Kidney epithelial cell (primary cell): ENCODE measurements at regions not wholly inside any gene's neighbourhood (a gene's known extent, or its start where the extent isn't known, plus 50 kb on each side); places are given as distances from the start of the nearest gene placed in this dataset.

Experiments
- DNase-seq: peaks from one replicate; pipeline ENCODE4 v3.0.0-alpha.2; 2010; ENCODE audit warnings: low read depth
- H3K27me3 ChIP-seq: 2 replicates; pipeline ENCODE4 v1.6.0; 2011; ENCODE audit warnings: low read length; ENCODE audit not compliant: control insufficient read depth, insufficient read depth
- H3K36me3 ChIP-seq: 2 replicates; pipeline ENCODE4 v1.5.1; 2011; ENCODE audit warnings: low read length; ENCODE audit not compliant: control insufficient read depth, insufficient read depth
- H3K4me3 ChIP-seq: 2 replicates; pipeline ENCODE4 v1.5.1; 2011; ENCODE audit warnings: low read depth, mild to moderate bottlenecking, control low read depth, low read length
- CTCF ChIP-seq: IDR thresholded peaks from 2 replicates; pipeline ENCODE4 v1.5.1; 2011; ENCODE audit warnings: mild to moderate bottlenecking, moderate library complexity, low read length, control low read depth, inconsistent platforms; ENCODE audit not compliant: insufficient read depth, poor library complexity, severe bottlenecking

GRCh38 chr11:107276077-107276476 is 181.5 kb downstream of the CWF19L2 start:
- TF ChIP-seq CTCF, result no peak
- DNase-seq, result no peak
- H3K36me3 ChIP-seq, result no peaks in the 10 kb centered on the region
- H3K4me3 ChIP-seq, result no peak overlapping the region
- no peaks in the 10 kb centered on the region for H3K27me3 ChIP-seq

GRCh38 chr11:107275632-107276031 is 182.0 kb downstream of the CWF19L2 start:
- no peak for TF ChIP-seq CTCF
- no peaks in the 10 kb centered on the region for H3K36me3 ChIP-seq
- H3K27me3 ChIP-seq, result no peaks in the 10 kb centered on the region
- no peak for DNase-seq
- H3K4me3 ChIP-seq, result no peak overlapping the region

- no peaks in the 10 kb centered on the region for H3K27me3 ChIP-seq
- TF ChIP-seq CTCF, result no peak
- DNase-seq, result no peak
- H3K4me3 ChIP-seq, result no peak overlapping the region
- no peaks in the 10 kb centered on the region for H3K36me3 ChIP-seq
Observed at GRCh38 chr11:107274138-107274537, 183.5 kb downstream of the CWF19L2 start.

GRCh38 chr11:107272561-107272960 is 185.1 kb downstream of the CWF19L2 start:
- H3K27me3 ChIP-seq, result no peaks in the 10 kb centered on the region
- H3K4me3 ChIP-seq, result no peak overlapping the region
- TF ChIP-seq CTCF, result no peak
- DNase-seq, result no peak
- no peaks in the 10 kb centered on the region for H3K36me3 ChIP-seq

- Histone ChIP-seq H3K4me3 (no peak overlapping the region), H3K27me3 (no peaks in the 10 kb centered on the region), H3K36me3 (no peaks in the 10 kb centered on the region)
- TF ChIP-seq CTCF, result no peak
- no peak for DNase-seq
Observed at GRCh38 chr11:107271425-107271824, 186.2 kb downstream of the CWF19L2 start.

GRCh38 chr11:107268977-107269376 is 188.6 kb downstream of the CWF19L2 start:
- Histone ChIP-seq H3K4me3 (no peak overlapping the region), H3K36me3 (no peaks in the 10 kb centered on the region), H3K27me3 (no peaks in the 10 kb centered on the region)
- DNase-seq, result no peak
- no peak for TF ChIP-seq CTCF
